ENCODE measurements at regions not wholly inside any gene's neighbourhood (a gene's known extent, or its start where the extent isn't known, plus 50 kb on each side); places are given as distances from the start of the nearest gene placed in this dataset.

DNA sequence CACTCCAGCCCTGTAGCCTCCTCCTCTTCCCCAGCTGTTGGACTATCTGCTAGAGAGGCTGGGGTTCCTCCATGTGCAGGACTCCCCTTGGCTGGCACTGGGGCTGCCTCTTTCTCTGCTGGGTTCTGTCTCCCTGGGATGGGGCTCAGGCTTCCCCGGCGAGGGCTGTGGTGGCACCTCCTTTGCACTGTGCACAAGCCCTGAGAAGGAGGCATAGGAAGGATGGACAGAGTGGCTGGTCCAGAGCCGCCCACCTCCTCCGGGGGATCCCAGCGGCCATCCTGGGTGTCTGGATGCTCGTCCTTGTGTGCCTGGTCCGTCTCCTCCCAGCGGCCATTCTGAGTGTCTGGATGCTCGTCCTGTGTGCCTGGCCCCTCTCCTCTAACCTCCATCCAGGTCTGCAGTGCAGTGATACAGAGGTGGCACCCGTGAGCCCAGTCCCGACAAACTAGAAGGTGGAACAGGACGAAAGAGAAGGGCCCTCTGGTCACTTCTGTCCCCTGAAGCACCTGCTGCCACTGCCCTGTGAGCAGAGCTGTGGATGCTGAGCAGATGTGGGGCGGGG, 633.7 kb downstream of the BRD1 start:
- TF ChIP-seq, protein P1, sequence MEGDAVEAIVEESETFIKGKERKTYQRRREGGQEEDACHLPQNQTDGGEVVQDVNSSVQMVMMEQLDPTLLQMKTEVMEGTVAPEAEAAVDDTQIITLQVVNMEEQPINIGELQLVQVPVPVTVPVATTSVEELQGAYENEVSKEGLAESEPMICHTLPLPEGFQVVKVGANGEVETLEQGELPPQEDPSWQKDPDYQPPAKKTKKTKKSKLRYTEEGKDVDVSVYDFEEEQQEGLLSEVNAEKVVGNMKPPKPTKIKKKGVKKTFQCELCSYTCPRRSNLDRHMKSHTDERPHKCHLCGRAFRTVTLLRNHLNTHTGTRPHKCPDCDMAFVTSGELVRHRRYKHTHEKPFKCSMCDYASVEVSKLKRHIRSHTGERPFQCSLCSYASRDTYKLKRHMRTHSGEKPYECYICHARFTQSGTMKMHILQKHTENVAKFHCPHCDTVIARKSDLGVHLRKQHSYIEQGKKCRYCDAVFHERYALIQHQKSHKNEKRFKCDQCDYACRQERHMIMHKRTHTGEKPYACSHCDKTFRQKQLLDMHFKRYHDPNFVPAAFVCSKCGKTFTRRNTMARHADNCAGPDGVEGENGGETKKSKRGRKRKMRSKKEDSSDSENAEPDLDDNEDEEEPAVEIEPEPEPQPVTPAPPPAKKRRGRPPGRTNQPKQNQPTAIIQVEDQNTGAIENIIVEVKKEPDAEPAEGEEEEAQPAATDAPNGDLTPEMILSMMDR (IDR thresholded peaks at IDR 0.05; ENCODE audit: insufficient read depth, low read length) = no peak
- no peak for TF ChIP-seq GABPA (IDR thresholded peaks at IDR 0.05; ENCODE audit: low read depth)
- no peak for TF ChIP-seq POLR2AphosphoS5 (IDR thresholded peaks at IDR 0.05; ENCODE audit: low read depth)

Measured in HL-60 (cell line).